OCI-LY1 (cell line): ENCODE measurements at regions not wholly inside any gene's neighbourhood (a gene's known extent, or its start where the extent isn't known, plus 50 kb on each side); places are given as distances from the start of the nearest gene placed in this dataset.

Experiments used
- H2AFZ ChIP-seq: fragments of 200-600 bp; sonication (generic), shearing (Covaris generic); 2 replicates; pipeline ENCODE4 v1.6.0; 2014; ENCODE audit warnings: antibody characterized with exemption, mild to moderate bottlenecking, low read length
- H3F3A ChIP-seq: fragments of 200-600 bp; sonication (generic), shearing (Covaris generic); 2 replicates; pipeline ENCODE4 v1.6.0; 2014; ENCODE audit warnings: mild to moderate bottlenecking, antibody characterized with exemption, low read length, moderate library complexity; ENCODE audit not compliant: insufficient read depth
- H3K27ac ChIP-seq: fragments of 200-600 bp; sonication (generic); 2 replicates; pipeline ENCODE4 v1.5.1; 2014; ENCODE audit warnings: low read length, mixed run types, mild to moderate bottlenecking, low read depth; ENCODE audit not compliant: poor library complexity, severe bottlenecking
- H3K27me3 ChIP-seq: fragments of 200-600 bp; sonication (generic); 2 replicates; pipeline ENCODE4 v1.6.0; 2014; ENCODE audit warnings: antibody characterized with exemption, mild to moderate bottlenecking, low read length, moderate library complexity; ENCODE audit not compliant: insufficient read depth
- H3K36me3 ChIP-seq: fragments of 200-600 bp; sonication (generic); 2 replicates; pipeline ENCODE4 v1.6.1; 2014; ENCODE audit warnings: mild to moderate bottlenecking, antibody characterized with exemption, low read length, moderate library complexity, mixed read lengths; ENCODE audit not compliant: insufficient read depth
- H3K4me1 ChIP-seq: fragments of 200-600 bp; sonication (generic); 2 replicates; pipeline ENCODE4 v1.5.1; 2014; ENCODE audit warnings: mild to moderate bottlenecking, low read length, moderate library complexity; ENCODE audit not compliant: insufficient read depth, severe bottlenecking
- H3K4me2 ChIP-seq: fragments of 200-600 bp; sonication (generic), shearing (Covaris generic); 2 replicates; pipeline ENCODE4 v1.6.1; 2014; ENCODE audit warnings: low read length
- H3K4me3 ChIP-seq: fragments of 200-600 bp; sonication (generic); 2 replicates; pipeline ENCODE4 v1.5.1; 2014; ENCODE audit warnings: low read length, low read depth, mild to moderate bottlenecking, mixed read lengths; ENCODE audit not compliant: poor library complexity, severe bottlenecking
- H3K79me2 ChIP-seq: fragments of 200-600 bp; shearing (Covaris generic); 2 replicates; pipeline ENCODE4 v1.6.1; 2016; ENCODE audit warnings: mixed run types, low read length, mixed read lengths; ENCODE audit not compliant: insufficient read depth
- H3K9ac ChIP-seq: fragments of 200-600 bp; sonication (generic), shearing (Covaris generic); 2 replicates; pipeline ENCODE4 v1.6.1; 2014; ENCODE audit warnings: mild to moderate bottlenecking, low read length, mixed read lengths
- H3K9me2 ChIP-seq: fragments of 200-600 bp; sonication (generic), shearing (Covaris generic); 2 replicates; pipeline ENCODE4 v1.6.1; 2014; ENCODE audit warnings: low read depth, mild to moderate bottlenecking, low read length, mixed read lengths
- H3K9me3 ChIP-seq: fragments of 200-600 bp; shearing (Covaris generic); 2 replicates; pipeline ENCODE4 v1.6.1; 2014; ENCODE audit warnings: low read length, mixed read lengths
- H4K20me1 ChIP-seq: fragments of 200-600 bp; sonication (generic), shearing (Covaris generic); 2 replicates; pipeline ENCODE4 v1.6.0; 2016; ENCODE audit warnings: mild to moderate bottlenecking, low read length; ENCODE audit not compliant: insufficient read depth
- CTCF ChIP-seq: fragments of 200-600 bp; sonication (generic), shearing (Covaris generic); IDR thresholded peaks from 2 replicates; pipeline ENCODE4 v1.5.1; 2017; ENCODE audit warnings: mild to moderate bottlenecking, antibody characterized with exemption, low read length, moderate library complexity, mixed read lengths
- EZH2 ChIP-seq: fragments of 200-600 bp; sonication (generic), shearing (Covaris generic); IDR thresholded peaks from 2 replicates; pipeline ENCODE4 v1.8.0; 2017; ENCODE audit warnings: borderline replicate concordance, mixed run types, mild to moderate bottlenecking, antibody characterized with exemption, low read length, moderate library complexity, mixed read lengths

GRCh38 chr20:53753880-53754459 lies 160.3 kb upstream of the ZNF217 start:
- H3K9me2 ChIP-seq: no peaks in the 10 kb centered on the region
- H3K9me3 ChIP-seq: no peaks in the 10 kb centered on the region
- H3K36me3 ChIP-seq: no peaks in the 10 kb centered on the region
- peak overlapping the region; percentile 68 for H3K4me2 ChIP-seq
- H3K79me2 ChIP-seq: no peaks in the 10 kb centered on the region
- no peaks in the 10 kb centered on the region for H4K20me1 ChIP-seq
- H2AFZ ChIP-seq: no peak overlapping the region; the same call in 1 of the 2 replicates
- H3F3A ChIP-seq: peaks cover 14% of the 10 kb centered on the region; the same call in 1 of the 2 replicates
- peak overlapping the region; percentile 39 for H3K4me3 ChIP-seq
- no peak for TF ChIP-seq CTCF
- no peak for TF ChIP-seq EZH2
- H3K4me1 ChIP-seq: peaks cover 73% of the 10 kb centered on the region
- peak overlapping the region; percentile 90 for H3K27ac ChIP-seq
- H3K27me3 ChIP-seq: no peaks in the 10 kb centered on the region
- H3K9ac ChIP-seq: peak overlapping the region; percentile 36

GRCh38 chr20:53752971-53753879 lies 159.6 kb upstream of the ZNF217 start:
- Histone ChIP-seq H3K4me2 (peak overlapping the region; percentile 68), H3F3A (peaks cover 14% of the 10 kb centered on the region; the same call in 1 of the 2 replicates), H4K20me1 (no peaks in the 10 kb centered on the region), H3K9ac (peak overlapping the region; percentile 62), H3K36me3 (no peaks in the 10 kb centered on the region), H3K9me3 (no peaks in the 10 kb centered on the region), H3K9me2 (no peaks in the 10 kb centered on the region), H3K4me1 (peaks cover 81% of the 10 kb centered on the region), H3K79me2 (no peaks in the 10 kb centered on the region), H2AFZ (0 out of 2 replicates have a peak overlapping the region, but pooled peaks have one; percentile 8), H3K4me3 (peak overlapping the region; percentile 39), H3K27me3 (no peaks in the 10 kb centered on the region), H3K27ac (peak overlapping the region; percentile 90)
- TF ChIP-seq EZH2 (no peak), CTCF (no peak)

- Histone ChIP-seq H3K9me3 (no peaks in the 10 kb centered on the region), H3K27ac (peak overlapping the region; percentile 90), H3K36me3 (no peaks in the 10 kb centered on the region), H3K4me3 (no peak overlapping the region), H3K9me2 (no peaks in the 10 kb centered on the region), H3K9ac (peak overlapping the region; percentile 62), H3K27me3 (no peaks in the 10 kb centered on the region), H4K20me1 (no peaks in the 10 kb centered on the region), H3K4me2 (peak overlapping the region; percentile 68), H2AFZ (no peak overlapping the region), H3F3A (peaks cover 14% of the 10 kb centered on the region; the same call in 1 of the 2 replicates), H3K79me2 (no peaks in the 10 kb centered on the region), H3K4me1 (peaks cover 83% of the 10 kb centered on the region)
- TF ChIP-seq EZH2 (no peak), CTCF (no peak)
Measured at GRCh38 chr20:53752583-53752970, 158.9 kb upstream of the ZNF217 start.
